ENCODE measurements at regions not wholly inside any gene's neighbourhood (a gene's known extent, or its start where the extent isn't known, plus 50 kb on each side); places are given as distances from the start of the nearest gene placed in this dataset.

GRCh38 chr3:139105154-139105702, 60.5 kb upstream of the PRR23C start:
- Histone ChIP-seq H3K9ac (ENCODE audit: low read length) (no peak overlapping the region), H4K91ac (ENCODE audit: low read depth, low read length) (no peak overlapping the region), H4K8ac (ENCODE audit: low read depth, low read length) (no peak overlapping the region), H3K4me3 (ENCODE audit: low read depth, low read length) (no peak overlapping the region), H3K9me3 (ENCODE audit: insufficient read depth, low read depth, low read length) (no peaks in the 10 kb centered on the region), H3K23ac (ENCODE audit: low read length) (no peak overlapping the region), H3K4ac (ENCODE audit: low read depth, low read length) (no peak overlapping the region), H3K4me2 (ENCODE audit: low read length) (no peak overlapping the region), H3K27ac (ENCODE audit: low read depth, low read length) (no peak overlapping the region), H2AFZ (ENCODE audit: insufficient read depth, low read length, poor library complexity) (no peak overlapping the region), H4K12ac (ENCODE audit: low read depth, low read length) (no peak overlapping the region), H2BK12ac (ENCODE audit: low read length) (no peak overlapping the region), H2BK120ac (ENCODE audit: insufficient read depth, low read length, poor library complexity) (no peak overlapping the region), H3K4me1 (ENCODE audit: control insufficient read depth in 1 of 2, insufficient read depth in 2 of 2, low read length in 2 of 2) (no peaks in the 10 kb centered on the region), H3K79me2 (ENCODE audit: control insufficient read depth, insufficient read depth, low read length, poor library complexity) (no peaks in the 10 kb centered on the region), H2BK5ac (ENCODE audit: low read depth, low read length, poor library complexity) (no peak overlapping the region), H2AK5ac (ENCODE audit: low read length) (no peak overlapping the region), H3K36me3 (ENCODE audit: control insufficient read depth in 1 of 2, insufficient read depth in 2 of 2, low read length in 2 of 2) (no peaks in the 10 kb centered on the region), H3K18ac (ENCODE audit: low read length) (no peak overlapping the region), H3K14ac (ENCODE audit: low read length) (no peak overlapping the region), H3K27me3 (ENCODE audit: insufficient read depth, low read length) (no peaks in the 10 kb centered on the region), H3K79me1 (ENCODE audit: low read length) (no peaks in the 10 kb centered on the region)
- DNase-seq: no peak
- WGBS (ENCODE audit: extremely low coverage, insufficient coverage, insufficient read length): no CpG with 5 or more reads among the region's 7 CpGs

DNA sequence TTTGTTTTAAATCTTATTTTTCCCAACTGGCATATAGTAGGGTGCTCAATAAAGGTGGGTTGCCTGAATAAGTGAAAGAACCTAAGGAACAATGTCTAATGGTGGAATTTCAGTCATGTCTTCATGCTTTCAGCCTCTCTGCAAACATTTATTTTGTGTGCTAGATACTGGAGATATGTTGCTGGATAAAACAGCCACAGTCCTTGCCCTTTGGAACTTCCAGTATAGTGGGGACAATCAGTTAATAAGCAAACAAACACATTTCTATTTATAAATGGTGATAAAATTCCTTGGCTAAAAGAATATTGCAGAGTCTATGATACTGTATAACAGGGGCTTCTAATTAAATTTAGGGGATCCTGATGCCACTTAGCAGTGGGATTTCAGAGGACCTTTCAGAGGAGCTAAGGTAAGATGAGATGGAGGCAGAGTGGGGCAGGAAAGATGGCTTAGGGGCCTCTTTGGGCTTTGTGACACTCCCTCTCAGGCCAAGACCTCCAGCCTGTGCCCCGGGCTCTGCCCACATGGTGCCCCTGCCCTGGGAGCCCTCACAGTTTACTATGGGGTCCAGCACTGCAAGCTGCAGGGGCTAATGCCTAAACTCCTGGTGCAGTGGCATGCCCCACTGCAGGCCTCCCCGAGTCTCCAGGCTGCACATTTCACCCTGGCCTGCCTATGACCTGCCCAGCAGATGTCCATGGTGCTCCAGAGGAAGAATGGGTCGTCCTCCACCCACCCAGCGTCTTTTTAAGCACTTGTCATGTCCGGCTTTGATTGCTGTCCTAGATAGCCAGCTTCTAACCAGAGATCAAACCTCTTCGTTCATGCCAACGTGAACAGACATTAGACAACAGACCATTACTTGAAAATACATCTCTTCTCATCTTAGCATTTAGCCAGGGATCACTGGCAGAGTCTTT, 61.6 kb upstream of the PRR23C start:
- H4K8ac ChIP-seq (ENCODE audit: low read depth, low read length): no peak overlapping the region
- H3K36me3 ChIP-seq (ENCODE audit: control insufficient read depth in 1 of 2, insufficient read depth in 2 of 2, low read length in 2 of 2): no peaks in the 10 kb centered on the region
- no peak for DNase-seq
- no peak overlapping the region for H3K9ac ChIP-seq (ENCODE audit: low read length)
- WGBS (ENCODE audit: extremely low coverage, insufficient coverage, insufficient read length): no CpG with 5 or more reads among the region's 7 CpGs
- no peaks in the 10 kb centered on the region for H3K27me3 ChIP-seq (ENCODE audit: insufficient read depth, low read length)
- H3K4me3 ChIP-seq (ENCODE audit: low read depth, low read length): no peak overlapping the region
- H3K18ac ChIP-seq (ENCODE audit: low read length): no peak overlapping the region
- H3K4me1 ChIP-seq (ENCODE audit: control insufficient read depth in 1 of 2, insufficient read depth in 2 of 2, low read length in 2 of 2): no peaks in the 10 kb centered on the region
- H4K91ac ChIP-seq (ENCODE audit: low read depth, low read length): no peak overlapping the region
- no peaks in the 10 kb centered on the region for H3K9me3 ChIP-seq (ENCODE audit: insufficient read depth, low read depth, low read length)
- no peak overlapping the region for H2AK5ac ChIP-seq (ENCODE audit: low read length)
- H3K79me1 ChIP-seq (ENCODE audit: low read length): no peaks in the 10 kb centered on the region
- H3K14ac ChIP-seq (ENCODE audit: low read length): no peak overlapping the region
- no peak overlapping the region for H2BK12ac ChIP-seq (ENCODE audit: low read length)
- H4K12ac ChIP-seq (ENCODE audit: low read depth, low read length): no peak overlapping the region
- H3K23ac ChIP-seq (ENCODE audit: low read length): no peak overlapping the region
- no peak overlapping the region for H3K4ac ChIP-seq (ENCODE audit: low read depth, low read length)
- no peak overlapping the region for H2BK120ac ChIP-seq (ENCODE audit: insufficient read depth, low read length, poor library complexity)
- no peak overlapping the region for H3K27ac ChIP-seq (ENCODE audit: low read depth, low read length)
- H2AFZ ChIP-seq (ENCODE audit: insufficient read depth, low read length, poor library complexity): no peak overlapping the region
- H2BK5ac ChIP-seq (ENCODE audit: low read depth, low read length, poor library complexity): no peak overlapping the region
- no peak overlapping the region for H3K4me2 ChIP-seq (ENCODE audit: low read length)
- H3K79me2 ChIP-seq (ENCODE audit: control insufficient read depth, insufficient read depth, low read length, poor library complexity): no peaks in the 10 kb centered on the region

DNA sequence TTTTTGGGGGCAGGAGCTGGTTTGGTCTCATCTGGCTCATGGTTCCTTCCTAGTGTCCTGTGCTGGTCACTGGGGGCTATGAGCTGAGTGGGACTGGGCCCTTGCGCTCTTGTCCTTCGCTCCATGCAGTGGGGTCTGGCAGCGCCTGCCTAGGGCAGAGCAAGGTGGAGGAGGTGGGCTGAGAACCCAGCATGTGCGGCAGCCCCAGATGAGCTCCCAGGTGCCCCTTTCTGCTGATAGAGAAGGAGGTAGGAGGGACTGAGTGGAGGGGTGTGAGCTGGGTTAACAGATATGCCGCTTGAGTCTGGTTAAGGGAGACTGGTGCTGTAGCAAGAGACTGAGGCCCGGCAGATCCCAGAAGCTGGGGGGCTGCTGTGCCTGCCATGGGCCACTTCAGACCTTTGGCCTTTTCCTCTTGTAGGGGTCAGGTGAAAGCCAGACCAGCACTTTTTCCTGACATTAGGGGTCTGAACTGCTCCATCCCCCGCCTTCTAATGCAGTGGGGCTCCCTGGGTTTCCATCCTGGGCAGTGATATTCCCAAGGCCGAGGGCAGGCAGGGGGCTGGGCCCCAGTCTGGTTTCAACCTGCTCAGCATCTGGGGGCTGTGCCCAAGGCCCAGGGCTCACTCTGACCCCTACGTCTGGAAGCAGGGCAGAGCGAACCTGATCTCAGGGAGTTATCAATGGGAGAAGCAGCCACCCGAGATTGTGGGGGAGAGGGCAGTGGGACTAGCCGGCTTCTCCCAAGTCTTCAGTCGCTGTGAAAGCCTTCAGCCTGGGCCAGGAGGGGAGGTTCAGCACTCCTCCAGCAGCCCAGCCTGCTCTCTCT, 62.9 kb upstream of the PRR23C start:
- H3K36me3 ChIP-seq (ENCODE audit: control insufficient read depth in 1 of 2, insufficient read depth in 2 of 2, low read length in 2 of 2): no peaks in the 10 kb centered on the region
- no peaks in the 10 kb centered on the region for H3K79me2 ChIP-seq (ENCODE audit: control insufficient read depth, insufficient read depth, low read length, poor library complexity)
- H3K9ac ChIP-seq (ENCODE audit: low read length): no peak overlapping the region
- no peak overlapping the region for H4K12ac ChIP-seq (ENCODE audit: low read depth, low read length)
- H3K23ac ChIP-seq (ENCODE audit: low read length): no peak overlapping the region
- no peak overlapping the region for H2BK120ac ChIP-seq (ENCODE audit: insufficient read depth, low read length, poor library complexity)
- H3K18ac ChIP-seq (ENCODE audit: low read length): no peak overlapping the region
- no peak overlapping the region for H3K4me2 ChIP-seq (ENCODE audit: low read length)
- no peak for DNase-seq
- H3K9me3 ChIP-seq (ENCODE audit: insufficient read depth, low read depth, low read length): no peaks in the 10 kb centered on the region
- H3K4me1 ChIP-seq (ENCODE audit: control insufficient read depth in 1 of 2, insufficient read depth in 2 of 2, low read length in 2 of 2): no peaks in the 10 kb centered on the region
- no peaks in the 10 kb centered on the region for H3K27me3 ChIP-seq (ENCODE audit: insufficient read depth, low read length)
- H3K27ac ChIP-seq (ENCODE audit: low read depth, low read length): no peak overlapping the region
- no peak overlapping the region for H2AK5ac ChIP-seq (ENCODE audit: low read length)
- H2BK12ac ChIP-seq (ENCODE audit: low read length): no peak overlapping the region
- no peaks in the 10 kb centered on the region for H3K79me1 ChIP-seq (ENCODE audit: low read length)
- no peak overlapping the region for H4K8ac ChIP-seq (ENCODE audit: low read depth, low read length)
- no peak overlapping the region for H3K4me3 ChIP-seq (ENCODE audit: low read depth, low read length)
- no peak overlapping the region for H2AFZ ChIP-seq (ENCODE audit: insufficient read depth, low read length, poor library complexity)
- no peak overlapping the region for H3K14ac ChIP-seq (ENCODE audit: low read length)
- WGBS (ENCODE audit: extremely low coverage, insufficient coverage, insufficient read length): no CpG with 5 or more reads among the region's 13 CpGs
- no peak overlapping the region for H4K91ac ChIP-seq (ENCODE audit: low read depth, low read length)
- H2BK5ac ChIP-seq (ENCODE audit: low read depth, low read length, poor library complexity): no peak overlapping the region
- no peak overlapping the region for H3K4ac ChIP-seq (ENCODE audit: low read depth, low read length)

DNA sequence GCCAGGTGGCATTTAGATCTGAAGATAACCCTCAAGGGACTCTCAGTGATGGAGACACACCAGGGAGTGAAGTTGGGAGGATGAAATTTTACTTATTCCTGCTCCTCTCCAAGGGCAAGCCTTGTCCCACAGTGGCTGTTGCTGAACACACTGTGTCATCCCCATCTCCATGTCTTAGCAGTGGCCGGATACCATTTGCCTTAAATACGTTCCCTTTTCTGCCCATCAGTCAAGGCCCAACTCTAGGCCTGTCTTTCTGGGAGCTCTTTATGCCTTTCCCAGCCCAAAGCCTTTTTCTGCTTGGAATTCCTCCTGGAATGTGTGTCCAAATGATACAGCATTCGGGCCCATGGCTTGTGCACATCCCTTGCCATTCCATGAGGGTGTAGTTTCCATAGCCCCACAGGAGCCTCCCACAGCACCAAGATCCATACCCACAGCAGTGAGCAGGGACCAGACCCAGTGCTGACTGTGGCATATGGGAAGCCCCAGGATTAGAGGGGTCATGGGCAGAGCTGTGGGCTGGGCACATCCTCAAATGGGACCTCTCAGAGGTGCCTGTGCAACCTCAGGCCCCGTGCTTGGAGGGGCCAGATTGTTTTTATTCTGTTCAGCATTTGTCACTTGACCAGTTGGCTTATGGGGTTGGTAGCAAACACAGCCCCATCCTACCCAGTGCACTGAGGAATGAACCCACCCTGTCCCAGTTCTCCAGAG, 63.7 kb upstream of the PRR23C start:
- no peaks in the 10 kb centered on the region for H3K27me3 ChIP-seq (ENCODE audit: insufficient read depth, low read length)
- H3K14ac ChIP-seq (ENCODE audit: low read length): no peak overlapping the region
- no peak overlapping the region for H3K4me3 ChIP-seq (ENCODE audit: low read depth, low read length)
- H3K79me1 ChIP-seq (ENCODE audit: low read length): no peaks in the 10 kb centered on the region
- no CpG with 5 or more reads among the region's 4 CpGs for WGBS (ENCODE audit: extremely low coverage, insufficient coverage, insufficient read length)
- no peak overlapping the region for H2BK120ac ChIP-seq (ENCODE audit: insufficient read depth, low read length, poor library complexity)
- no peak for DNase-seq
- no peak overlapping the region for H3K23ac ChIP-seq (ENCODE audit: low read length)
- H3K79me2 ChIP-seq (ENCODE audit: control insufficient read depth, insufficient read depth, low read length, poor library complexity): no peaks in the 10 kb centered on the region
- H2AK5ac ChIP-seq (ENCODE audit: low read length): no peak overlapping the region
- no peaks in the 10 kb centered on the region for H3K4me1 ChIP-seq (ENCODE audit: control insufficient read depth in 1 of 2, insufficient read depth in 2 of 2, low read length in 2 of 2)
- no peak overlapping the region for H3K4me2 ChIP-seq (ENCODE audit: low read length)
- no peak overlapping the region for H3K4ac ChIP-seq (ENCODE audit: low read depth, low read length)
- no peak overlapping the region for H2BK5ac ChIP-seq (ENCODE audit: low read depth, low read length, poor library complexity)
- no peak overlapping the region for H2BK12ac ChIP-seq (ENCODE audit: low read length)
- H4K8ac ChIP-seq (ENCODE audit: low read depth, low read length): no peak overlapping the region
- H3K36me3 ChIP-seq (ENCODE audit: control insufficient read depth in 1 of 2, insufficient read depth in 2 of 2, low read length in 2 of 2): no peaks in the 10 kb centered on the region
- H3K18ac ChIP-seq (ENCODE audit: low read length): no peak overlapping the region
- no peak overlapping the region for H3K9ac ChIP-seq (ENCODE audit: low read length)
- H4K91ac ChIP-seq (ENCODE audit: low read depth, low read length): no peak overlapping the region
- H4K12ac ChIP-seq (ENCODE audit: low read depth, low read length): no peak overlapping the region
- no peak overlapping the region for H3K27ac ChIP-seq (ENCODE audit: low read depth, low read length)
- H2AFZ ChIP-seq (ENCODE audit: insufficient read depth, low read length, poor library complexity): no peak overlapping the region
- no peaks in the 10 kb centered on the region for H3K9me3 ChIP-seq (ENCODE audit: insufficient read depth, low read depth, low read length)
